ENCODE measurements at regions not wholly inside any gene's neighbourhood (a gene's known extent, or its start where the extent isn't known, plus 50 kb on each side); places are given as distances from the start of the nearest gene placed in this dataset.
"Not testable (repeated sequence)": the region's sequence is repeated elsewhere in the genome, so short reads cannot be mapped to it uniquely, and the experiment has no call there.

GRCh38 chr18:1133541-1133940, 228.9 kb downstream of the ADCYAP1 start:
- TF ChIP-seq CTCF (IDR thresholded peaks at IDR 0.05; ENCODE audit: low read depth, low read length, missing control alignments), result no peak
- no peak for DNase-seq (ENCODE audit: low read depth)

GRCh38 chr18:1147730-1148129, 243.1 kb downstream of the ADCYAP1 start:
- no peak overlapping the region for H3K4me3 ChIP-seq (ENCODE audit: low read depth, low read length)
- DNase-seq (ENCODE audit: low read depth), result no peak
- no peak for TF ChIP-seq CTCF (IDR thresholded peaks at IDR 0.05; ENCODE audit: low read depth, low read length, missing control alignments)

More at GRCh38 chr18:1133541-1133940, 228.9 kb downstream of the ADCYAP1 start:
- no peak overlapping the region for H3K4me3 ChIP-seq (ENCODE audit: low read depth, low read length)

- H3K4me3 ChIP-seq (ENCODE audit: low read depth, low read length), result no peak overlapping the region
- TF ChIP-seq CTCF (IDR thresholded peaks at IDR 0.05; ENCODE audit: low read depth, low read length, missing control alignments), result no peak
- DNase-seq (ENCODE audit: low read depth), result no peak
These were observed 245.0 kb downstream of the ADCYAP1 start for GRCh38 chr18:1149709-1150108.

GRCh38 chr18:1150344-1150743, 245.7 kb downstream of the ADCYAP1 start:
- DNase-seq (ENCODE audit: low read depth), result no peak
- no peak for TF ChIP-seq CTCF (IDR thresholded peaks at IDR 0.05; ENCODE audit: low read depth, low read length, missing control alignments)
- no peak overlapping the region for H3K4me3 ChIP-seq (ENCODE audit: low read depth, low read length)

GRCh38 chr18:1152958-1153357, 248.3 kb downstream of the ADCYAP1 start:
- not testable (repeated sequence) for DNase-seq (ENCODE audit: low read depth); H3K4me3 ChIP-seq (ENCODE audit: low read depth, low read length)

- TF ChIP-seq CTCF (IDR thresholded peaks at IDR 0.05; ENCODE audit: low read depth, low read length, missing control alignments), result no peak
- DNase-seq (ENCODE audit: low read depth), result no peak
- H3K4me3 ChIP-seq (ENCODE audit: low read depth, low read length), result no peak overlapping the region
These were observed 268.9 kb downstream of the ADCYAP1 start for GRCh38 chr18:1173593-1173992.

GRCh38 chr18:1177232-1177631, 272.6 kb downstream of the ADCYAP1 start:
- no peak for DNase-seq (ENCODE audit: low read depth)
- no peak overlapping the region for H3K4me3 ChIP-seq (ENCODE audit: low read depth, low read length)
- TF ChIP-seq CTCF (IDR thresholded peaks at IDR 0.05; ENCODE audit: low read depth, low read length, missing control alignments), result no peak

GRCh38 chr18:1191341-1191740, 286.7 kb downstream of the ADCYAP1 start:
- no peak for TF ChIP-seq CTCF (IDR thresholded peaks at IDR 0.05; ENCODE audit: low read depth, low read length, missing control alignments)
- H3K4me3 ChIP-seq (ENCODE audit: low read depth, low read length), result no peak overlapping the region
- no peak for DNase-seq (ENCODE audit: low read depth)

Measured in GM12864 (cell line).